H4 (cell line): ENCODE measurements at regions not wholly inside any gene's neighbourhood (a gene's known extent, or its start where the extent isn't known, plus 50 kb on each side); places are given as distances from the start of the nearest gene placed in this dataset.
"Not testable (repeated sequence)": the region's sequence is repeated elsewhere in the genome, so short reads cannot be mapped to it uniquely, and the experiment has no call there.

ENCODE experiments used
- DNase-seq: peaks from one replicate; pipeline ENCODE4 v3.0.0-alpha.2; 2015; ENCODE audit warnings: low spot score

- DNase-seq, result no peak
These were observed 710.6 kb upstream of the DIAPH2 start for GRCh38 chrX:95974096-95974470.

DNA sequence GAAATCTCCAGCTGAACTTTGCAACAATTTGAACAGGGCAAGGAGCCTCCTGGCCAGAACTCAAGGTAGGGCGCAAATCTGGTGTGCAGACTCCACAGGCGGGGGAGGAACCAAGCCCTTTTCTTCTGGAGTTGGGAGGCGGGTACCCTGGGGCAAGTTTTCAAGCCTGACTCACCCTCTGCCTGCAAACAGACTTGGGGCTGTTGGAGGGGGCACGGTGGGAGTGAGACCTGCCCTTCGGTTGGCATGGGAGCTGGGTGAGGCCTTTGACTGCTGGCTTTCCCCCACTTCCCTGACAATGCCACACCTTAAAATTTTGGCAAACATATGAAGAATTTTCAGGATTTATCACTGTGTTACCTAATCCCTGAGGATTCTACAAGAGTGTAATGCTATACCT is 709.8 kb upstream of the DIAPH2 start:
- no peak for DNase-seq

- no peak for DNase-seq
These were observed 689.1 kb upstream of the DIAPH2 start for GRCh38 chrX:95995583-95995982.

GRCh38 chrX:95996294-95996693 is 688.3 kb upstream of the DIAPH2 start:
- DNase-seq, result no peak

- DNase-seq, result no peak
These were observed 682.2 kb upstream of the DIAPH2 start for GRCh38 chrX:96002431-96002830.

GRCh38 chrX:96004386-96004785 is 680.3 kb upstream of the DIAPH2 start:
- DNase-seq, result peak; percentile 9

DNA sequence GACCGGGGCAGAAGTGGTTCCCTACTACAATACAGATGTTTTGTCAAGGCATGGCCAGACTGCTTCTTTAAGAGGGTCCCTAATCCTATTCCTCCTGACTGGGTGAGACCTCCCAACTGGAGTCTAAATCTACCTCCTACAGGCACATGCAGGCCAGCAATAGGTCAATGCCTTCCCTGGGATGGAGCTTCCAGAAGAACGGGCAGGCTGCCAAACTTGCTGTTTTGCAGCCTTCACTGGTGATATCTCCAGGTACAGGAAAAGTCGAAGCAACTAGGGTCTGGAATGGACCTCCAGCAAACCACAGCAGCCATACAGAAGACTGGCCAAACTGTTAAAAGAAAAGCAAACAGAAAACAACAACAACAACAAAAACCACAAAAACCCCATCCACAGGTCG is 678.4 kb upstream of the DIAPH2 start:
- no peak for DNase-seq

GRCh38 chrX:96027407-96027806 is 657.2 kb upstream of the DIAPH2 start:
- DNase-seq, result no peak

DNA sequence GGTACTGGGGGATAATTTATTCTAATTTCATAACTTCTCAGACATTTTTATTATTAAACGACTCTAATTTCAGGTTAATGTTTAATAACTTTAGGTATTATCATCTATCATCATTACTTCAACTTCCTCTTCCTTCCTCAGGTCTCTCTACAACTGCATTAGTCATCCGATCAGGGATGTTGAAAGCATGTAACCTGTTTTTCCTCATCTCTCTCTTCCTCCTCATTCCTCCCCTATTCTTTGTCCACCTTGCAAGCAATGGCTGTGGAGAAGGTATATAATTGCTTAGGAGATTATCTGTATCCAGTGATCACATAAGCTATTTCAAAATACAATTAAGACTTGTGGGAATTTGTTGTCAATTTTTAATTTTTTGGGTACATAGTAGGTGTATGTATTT is 632.6 kb upstream of the DIAPH2 start:
- DNase-seq, result no peak

- no peak for DNase-seq
These were observed 602.8 kb upstream of the DIAPH2 start for GRCh38 chrX:96081891-96082290.

- DNase-seq, result no peak
These were observed 590.0 kb upstream of the DIAPH2 start for GRCh38 chrX:96094616-96095015.

DNA sequence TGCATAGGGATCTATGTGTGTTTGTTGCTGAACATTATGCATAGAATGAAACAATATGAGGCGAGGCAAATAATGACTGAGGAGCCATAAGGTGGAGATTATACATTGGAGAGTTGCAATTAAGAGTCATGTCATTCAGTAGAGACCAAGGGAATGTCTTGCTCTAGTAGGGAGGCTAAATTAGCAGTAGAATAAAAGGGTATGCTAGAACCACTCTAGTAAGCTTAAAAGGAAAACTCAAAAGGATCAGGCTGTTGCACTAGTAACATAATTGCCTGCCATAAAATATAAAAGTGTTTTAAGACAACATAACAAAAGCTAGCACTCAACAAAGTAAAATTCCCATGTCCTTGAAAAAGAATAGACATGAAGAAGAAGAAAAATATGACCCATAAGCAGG is 586.2 kb upstream of the DIAPH2 start:
- no peak for DNase-seq

DNA sequence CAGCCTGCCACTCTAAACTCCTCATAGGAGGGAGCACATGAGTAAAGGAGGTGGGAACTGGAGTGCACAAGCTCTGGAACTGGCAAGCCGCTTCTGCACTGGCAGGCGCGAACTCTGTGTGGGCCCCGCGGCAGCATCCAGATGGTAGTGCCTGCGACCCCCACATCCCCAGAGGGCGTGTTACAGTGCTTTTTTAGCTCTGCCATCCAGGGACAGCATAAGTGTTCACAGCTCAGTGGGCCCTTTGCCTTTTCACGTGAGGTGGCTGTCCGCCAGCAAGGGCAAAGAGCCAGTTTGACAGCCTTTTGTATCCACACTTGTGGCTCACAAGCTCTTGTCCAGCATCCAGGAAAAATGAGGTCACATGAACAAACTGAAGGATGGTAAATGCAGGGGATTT is 581.6 kb upstream of the DIAPH2 start:
- peak; percentile 2 for DNase-seq

GRCh38 chrX:96112689-96113088 is 572.0 kb upstream of the DIAPH2 start:
- DNase-seq, result no peak

- no peak for DNase-seq
These were observed 558.5 kb upstream of the DIAPH2 start for GRCh38 chrX:96126182-96126581.

DNA sequence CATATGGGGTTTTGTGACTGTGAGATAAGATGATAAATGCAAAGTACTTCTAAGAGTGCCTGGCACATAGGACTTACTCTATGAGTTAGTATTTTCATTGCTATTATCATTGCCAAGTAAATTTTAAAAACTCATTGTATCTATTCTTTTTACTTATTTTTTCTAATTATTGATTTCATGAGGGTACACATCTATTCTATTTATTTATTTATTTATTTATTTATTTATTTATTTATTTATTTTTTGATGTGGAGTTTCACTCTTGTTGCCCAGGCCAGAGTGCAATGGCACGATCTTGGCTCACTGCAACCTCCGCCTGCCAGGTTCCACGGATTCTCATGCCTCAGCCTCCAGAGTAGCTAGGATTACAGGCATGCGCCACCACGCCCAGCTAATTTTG is 556.6 kb upstream of the DIAPH2 start:
- DNase-seq, result not testable (repeated sequence)

DNA sequence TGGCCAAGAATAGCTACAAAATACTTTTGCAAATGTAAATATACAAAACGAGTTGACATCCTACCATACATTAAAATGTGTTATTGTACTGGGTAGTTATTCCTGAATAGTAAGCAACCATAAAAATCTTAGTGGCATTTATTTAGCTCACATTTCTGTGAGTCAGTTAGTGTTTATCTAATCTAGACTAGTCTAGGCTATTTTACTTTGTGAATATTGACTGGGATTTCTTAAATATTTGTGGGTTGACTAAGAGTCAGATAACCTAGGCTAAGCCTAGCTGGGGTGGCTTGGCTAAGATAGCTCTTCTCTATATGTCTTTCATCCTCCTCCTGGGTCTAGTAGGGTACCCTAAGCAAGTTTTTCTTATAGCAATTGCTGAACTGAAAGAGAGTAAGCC is 543.8 kb upstream of the DIAPH2 start:
- DNase-seq, result peak; percentile 3

- peak; percentile 36 for DNase-seq
These were observed 537.0 kb upstream of the DIAPH2 start for GRCh38 chrX:96147681-96148080.

DNA sequence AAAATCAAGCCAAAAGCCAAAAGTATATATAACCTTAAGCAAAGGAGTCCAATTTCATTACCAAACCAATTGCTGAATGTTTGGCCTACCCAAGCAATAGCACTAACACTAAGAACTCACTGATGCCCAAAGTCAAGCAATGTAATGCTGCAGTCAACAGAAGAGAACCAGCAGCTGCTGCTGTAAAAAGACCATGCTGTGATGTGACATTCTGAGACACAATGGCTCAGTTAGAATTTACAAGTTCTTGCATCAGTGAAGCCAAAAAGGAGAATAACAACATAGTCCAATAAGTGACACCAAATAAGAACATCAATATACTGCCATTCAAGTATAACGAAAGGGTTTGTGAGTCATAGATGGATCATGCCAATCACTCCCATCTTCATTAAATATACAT is 514.0 kb upstream of the DIAPH2 start:
- no peak for DNase-seq

DNA sequence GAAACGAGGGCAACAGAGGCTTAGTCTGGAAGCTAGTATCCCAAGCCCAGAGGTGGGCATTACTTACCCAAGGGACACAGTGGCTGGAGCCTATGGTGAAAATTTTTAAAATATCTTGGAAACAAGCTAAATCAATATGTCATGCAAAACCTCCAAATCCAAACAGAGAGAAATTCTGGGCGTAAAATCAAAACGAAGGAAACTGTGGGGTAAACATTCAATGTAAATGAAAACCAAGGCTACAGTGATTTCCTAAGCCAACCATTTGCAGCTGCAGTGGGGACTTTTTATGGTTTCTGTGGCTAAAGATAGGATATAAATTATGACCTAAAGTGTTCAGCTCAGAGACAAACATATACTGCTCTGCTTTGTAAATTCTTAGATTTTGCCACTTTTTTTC is 507.7 kb upstream of the DIAPH2 start:
- peak; percentile 36 for DNase-seq

DNA sequence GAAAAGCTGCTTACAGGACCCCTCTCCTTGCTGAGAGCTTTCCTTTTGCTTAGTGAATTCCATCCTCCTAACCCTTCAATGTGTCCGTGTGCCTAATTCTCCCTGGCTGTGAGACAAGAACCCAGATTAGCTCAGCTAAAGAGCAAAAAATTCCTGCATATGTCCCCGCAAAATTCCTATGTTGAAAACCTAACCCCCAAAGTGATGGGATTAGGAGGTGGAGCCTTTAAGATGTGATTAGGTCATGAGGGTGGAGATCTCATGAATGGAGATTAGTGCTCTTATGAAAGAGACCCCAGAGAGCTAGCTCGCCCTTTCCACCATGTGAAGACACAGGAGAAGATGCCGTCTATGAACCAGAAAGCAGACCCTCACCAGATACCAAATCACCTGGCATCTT is 503.0 kb upstream of the DIAPH2 start:
- DNase-seq, result no peak

GRCh38 chrX:96182366-96182765 is 502.3 kb upstream of the DIAPH2 start:
- peak; percentile 61 for DNase-seq

- no peak for DNase-seq
These were observed 501.3 kb upstream of the DIAPH2 start for GRCh38 chrX:96183391-96183790.

GRCh38 chrX:96183843-96184242 is 500.8 kb upstream of the DIAPH2 start:
- peak; percentile 17 for DNase-seq

- no peak for DNase-seq
These were observed 479.7 kb upstream of the DIAPH2 start for GRCh38 chrX:96204928-96205327.
